GM10248 (cell line): ENCODE measurements at regions not wholly inside any gene's neighbourhood (a gene's known extent, or its start where the extent isn't known, plus 50 kb on each side); places are given as distances from the start of the nearest gene placed in this dataset.

Experiments
- CTCF ChIA-PET: fragments of 300-600 bp; sonication (Branson Sonifier 250); formaldehyde crosslinking; extraction: SDS; loops from one replicate; lab custom pipeline; 2021; ENCODE audit warnings: antibody characterized with exemption; lab: Yijun Ruan, JAX
- POLR2A ChIA-PET: fragments of 350-650 bp; sonication (Branson Sonifier 250); formaldehyde crosslinking; extraction: SDS; loops from one replicate; lab custom pipeline; 2020; ENCODE audit warnings: antibody characterized with exemption; lab: Yijun Ruan, JAX
- DNase-seq: peaks from one replicate; pipeline ENCODE4 v3.0.0; 2012; ENCODE audit errors: extremely low spot score
- CTCF ChIP-seq: IDR thresholded peaks from 2 replicates; pipeline ENCODE4 v1.5.1; 2012; ENCODE audit warnings: mild to moderate bottlenecking, low read depth; ENCODE audit errors: extremely low read depth, missing control alignments, control extremely low read depth

GRCh38 chr16:64309398-64310110 is 812.3 kb downstream of the CDH11 start:
- TF ChIP-seq CTCF, result no peak
- POLR2A ChIA-PET, result no interaction called here
- CTCF ChIA-PET, result interaction anchor here (1.6 kb wide), 1 partner anchor 8 kb away, joined by 3 read pairs; no protein-coding TSS in a partner anchor
- no peak for DNase-seq

- no peak for TF ChIP-seq CTCF
- POLR2A ChIA-PET, result no interaction called here
- no peak for DNase-seq
- CTCF ChIA-PET, result no interaction called here
These were observed 813.1 kb downstream of the CDH11 start for GRCh38 chr16:64308721-64309120.

GRCh38 chr16:64307431-64307830 is 814.4 kb downstream of the CDH11 start:
- TF ChIP-seq CTCF, result no peak
- POLR2A ChIA-PET, result no interaction called here
- CTCF ChIA-PET, result no interaction called here
- no peak for DNase-seq

GRCh38 chr16:64305663-64306062 is 816.2 kb downstream of the CDH11 start:
- no peak for TF ChIP-seq CTCF
- POLR2A ChIA-PET, result no interaction called here
- DNase-seq, result no peak
- CTCF ChIA-PET, result interaction anchor here (0.7 to 1.1 kb wide), 2 partner anchors 8 to 11 kb away, joined by 3 read pairs; no protein-coding TSS in a partner anchor

- CTCF ChIA-PET, result no interaction called here
- POLR2A ChIA-PET, result no interaction called here
- DNase-seq, result no peak
- TF ChIP-seq CTCF, result no peak
These were observed 816.9 kb downstream of the CDH11 start for GRCh38 chr16:64304951-64305350.

- ChIA-PET POLR2A (no interaction called here), CTCF (no interaction called here)
- no peak for TF ChIP-seq CTCF
- DNase-seq, result no peak
These were observed 817.5 kb downstream of the CDH11 start for GRCh38 chr16:64304396-64304795.
